Transverse colon (tissue), 4 donors: ENCODE measurements at regions not wholly inside any gene's neighbourhood (a gene's known extent, or its start where the extent isn't known, plus 50 kb on each side); places are given as distances from the start of the nearest gene placed in this dataset.

ENCODE experiments used
- DNase-seq: peaks from one replicate; pipeline ENCODE4 v3.0.0-alpha.2; 2019
- H3K27ac ChIP-seq, 4 donors: fragments of 200-600 bp; sonication (generic); 2 replicates each; pipeline ENCODE4 v1.5.1; 2016 to 2018; ENCODE audit warnings: inconsistent platforms in 4 of 4
- H3K27me3 ChIP-seq: fragments of 200-600 bp; sonication (generic); 2 replicates; pipeline ENCODE4 v1.5.1; 2017; ENCODE audit warnings: inconsistent platforms
- H3K36me3 ChIP-seq, 4 donors: fragments of 200-600 bp; sonication (generic); 2 replicates each; pipeline ENCODE4 v1.5.1; 2017 to 2019; ENCODE audit warnings: inconsistent platforms in 4 of 4
- H3K4me1 ChIP-seq, 4 donors: fragments of 200-600 bp; sonication (generic); 2 replicates each; pipeline ENCODE4 v1.5.1; 2017 to 2020; ENCODE audit warnings: inconsistent platforms in 4 of 4
- H3K4me3 ChIP-seq, 4 donors: fragments of 200-600 bp; sonication (generic); 1 replicate in 1 of 4; 2 replicates in 3 of 4; pipeline versions ENCODE4 v1.5.1 to v1.6.1; 2017 to 2019; ENCODE audit warnings: inconsistent platforms in 4 of 4
- H3K9me3 ChIP-seq, 2 donors: fragments of 200-600 bp; sonication (generic); 2 replicates each; pipeline ENCODE4 v1.5.1; 2017 to 2019; ENCODE audit warnings: inconsistent platforms in 2 of 2
- CTCF ChIP-seq, 5 experiments: fragments of 200-600 bp in 3 of 5; fragments of 450-650 bp in 2 of 5; sonication (generic) in 3 of 5; IDR thresholded peaks; 1 replicate in 2 of 5; 2 replicates in 3 of 5; pipeline ENCODE4 v1.5.1; 2016 to 2017; ENCODE audit warnings: antibody characterized with exemption in 5 of 5, inconsistent platforms in 3 of 5, mild to moderate bottlenecking in 2 of 5, moderate library complexity in 1 of 5
- EP300 ChIP-seq: sonication (generic); formaldehyde crosslinking; IDR thresholded peaks from one replicate; pipeline ENCODE4 v1.6.1; 2017; ENCODE audit warnings: antibody characterized with exemption, low read depth
- POLR2A ChIP-seq: fragments of 450-650 bp; IDR thresholded peaks from one replicate; pipeline ENCODE4 v1.6.1; 2016; ENCODE audit warnings: antibody characterized with exemption, mild to moderate bottlenecking, moderate library complexity
- POLR2AphosphoS5 ChIP-seq, 3 donors: sonication (generic); formaldehyde crosslinking; IDR thresholded peaks; one replicate each; pipeline ENCODE4 v1.6.1; 2016; ENCODE audit warnings: antibody characterized with exemption in 3 of 3
- WGBS, 2 donors: methylation state at CpG; one replicate each; pipeline ENCODE4 v1.1.5; 2018; ENCODE audit warnings: low coverage in 1 of 2; 5-methylcytosine and 5-hydroxymethylcytosine counted together
- in situ Hi-C, 4 donors: fragments of 200-750 bp; cut with MboI; loops; one replicate each; pipeline versions ENCODE4 v1.15.0 to v1.15.1; 2017; ENCODE audit warnings: low sequenced_read_pairs in 3 of 4, low pct_ligation_motif_present in 1 of 4, low pct_unique_long_range_greater_than_20kb in 1 of 4
- intact Hi-C: fragments of 100-400 bp; cut with DNase I; formaldehyde crosslinking; loops from one replicate; pipeline ENCODE4 v1.15.1; 2023; ENCODE audit warnings: low total_unique reads

- WGBS, 2 donors, result 71 to 95% methylated on average over 2 of the region's 2 CpGs
- in situ Hi-C loops, result no loop called here
- no peaks in the 10 kb centered on the region for H3K9me3 ChIP-seq
- H3K27me3 ChIP-seq, result no peaks in the 10 kb centered on the region
- no peak for DNase-seq
- H3K36me3 ChIP-seq, result no peaks in the 10 kb centered on the region
- H3K4me3 ChIP-seq, result no peak overlapping the region
- intact Hi-C loops, result no loop called here
- no peak for TF ChIP-seq CTCF (IDR thresholded peaks at IDR 0.05)
- no peak for TF ChIP-seq POLR2AphosphoS5 (IDR thresholded peaks at IDR 0.05)
- TF ChIP-seq POLR2A, result no peak
- no peak for TF ChIP-seq EP300
- H3K4me1 ChIP-seq, result no peaks in the 10 kb centered on the region
- no peak overlapping the region for H3K27ac ChIP-seq
Measured at GRCh38 chr3:137360531-137361201, 402.9 kb downstream of the IL20RB start.

- H3K4me1 ChIP-seq, result no peaks in the 10 kb centered on the region
- 90 to 93% methylated on average over 3 of the region's 3 CpGs for WGBS, 2 donors
- TF ChIP-seq POLR2AphosphoS5 (IDR thresholded peaks at IDR 0.05) (no peak), POLR2A (no peak), CTCF (IDR thresholded peaks at IDR 0.05) (no peak), EP300 (no peak)
- no peak for DNase-seq
- H3K36me3 ChIP-seq, result no peaks in the 10 kb centered on the region
- intact Hi-C loops, result no loop called here
- H3K4me3 ChIP-seq, result no peak overlapping the region
- H3K27ac ChIP-seq, result no peak overlapping the region
- in situ Hi-C loops, result no loop called here
- H3K9me3 ChIP-seq, result peaks cover 0 to 2% of the 10 kb centered on the region in 2 donors
- H3K27me3 ChIP-seq, result no peaks in the 10 kb centered on the region
Measured at GRCh38 chr3:137382005-137382594, 382.0 kb upstream of the SOX14 start.

- no peak for DNase-seq
- no peaks in the 10 kb centered on the region for H3K36me3 ChIP-seq
- no peaks in the 10 kb centered on the region for H3K27me3 ChIP-seq
- no peak overlapping the region for H3K4me3 ChIP-seq
- no peak overlapping the region for H3K27ac ChIP-seq
- WGBS, 2 donors, result 94% methylated on average over 1 of the region's 1 CpG; no CpG with 5 or more reads in 1 of the 2 donors
- no peaks in the 10 kb centered on the region for H3K9me3 ChIP-seq
- intact Hi-C loops (no loop called here), in situ Hi-C loops (no loop called here)
- no peaks in the 10 kb centered on the region for H3K4me1 ChIP-seq
- no peak for TF ChIP-seq EP300
- TF ChIP-seq POLR2AphosphoS5 (IDR thresholded peaks at IDR 0.05), result no peak
- no peak for TF ChIP-seq CTCF (IDR thresholded peaks at IDR 0.05)
- TF ChIP-seq POLR2A, result no peak
Measured at GRCh38 chr3:137385922-137386321, 378.2 kb upstream of the SOX14 start.

- no peak overlapping the region for H3K27ac ChIP-seq
- no peaks in the 10 kb centered on the region for H3K9me3 ChIP-seq
- 6 to 23% methylated on average over 2 of the region's 2 CpGs for WGBS, 2 donors
- TF ChIP-seq CTCF (IDR thresholded peaks at IDR 0.05) (no peak), EP300 (no peak), POLR2AphosphoS5 (IDR thresholded peaks at IDR 0.05) (no peak), POLR2A (no peak)
- DNase-seq, result no peak
- intact Hi-C loops (no loop called here), in situ Hi-C loops (no loop called here)
- H3K36me3 ChIP-seq, result no peaks in the 10 kb centered on the region
- H3K4me3 ChIP-seq, result no peak overlapping the region
- H3K27me3 ChIP-seq, result no peaks in the 10 kb centered on the region
- no peaks in the 10 kb centered on the region for H3K4me1 ChIP-seq
Measured at GRCh38 chr3:137409584-137409983, 354.5 kb upstream of the SOX14 start.
